Thyroid gland (tissue), 4 donors: ENCODE measurements at regions not wholly inside any gene's neighbourhood (a gene's known extent, or its start where the extent isn't known, plus 50 kb on each side); places are given as distances from the start of the nearest gene placed in this dataset.

Experiments
- DNase-seq, 2 donors: peaks; one replicate each; pipeline ENCODE4 v3.0.0-alpha.2; 2019
- H3K27ac ChIP-seq, 3 donors: fragments of 200-600 bp; sonication (generic); 1 replicate in 2 of 3; 2 replicates in 1 of 3; pipeline ENCODE4 v1.5.1; 2016 to 2019; ENCODE audit warnings: mild to moderate bottlenecking in 1 of 3, moderate library complexity in 1 of 3
- H3K27me3 ChIP-seq: fragments of 200-600 bp; sonication (generic); one replicate; pipeline ENCODE4 v1.5.1; 2019
- H3K36me3 ChIP-seq, 2 donors: fragments of 200-600 bp; sonication (generic); one replicate each; pipeline ENCODE4 v1.5.1; 2016 to 2019
- H3K4me1 ChIP-seq, 2 donors: fragments of 200-600 bp; sonication (generic); one replicate each; pipeline ENCODE4 v1.5.1; 2017 to 2019
- H3K4me3 ChIP-seq, 3 donors: fragments of 200-600 bp; sonication (generic); replicated peaks in 1 of 3; 1 replicate in 2 of 3; 2 replicates in 1 of 3; pipeline ENCODE4 v1.5.1; 2016; ENCODE audit warnings: mild to moderate bottlenecking in 1 of 3
- H3K9me3 ChIP-seq: fragments of 200-600 bp; sonication (generic); one replicate; pipeline ENCODE4 v1.5.1; 2017
- CTCF ChIP-seq, 6 experiments: fragments of 200-600 bp in 3 of 6; fragments of 450-650 bp in 3 of 6; sonication (generic) in 3 of 6; IDR thresholded peaks; one replicate each; pipeline ENCODE4 v1.5.1; 2016 to 2019; ENCODE audit warnings: antibody characterized with exemption in 6 of 6, mild to moderate bottlenecking in 2 of 6, inconsistent platforms in 1 of 6, moderate library complexity in 1 of 6
- POLR2A ChIP-seq, 2 donors: fragments of 450-650 bp; IDR thresholded peaks; one replicate each; pipeline ENCODE4 v1.6.1; 2017; ENCODE audit warnings: antibody characterized with exemption in 2 of 2, mild to moderate bottlenecking in 2 of 2, moderate library complexity in 1 of 2
- WGBS, 2 donors: methylation state at CpG; one replicate each; pipeline ENCODE4 v1.1.5; 2017; 5-methylcytosine and 5-hydroxymethylcytosine counted together
- intact Hi-C: fragments of 100-400 bp; cut with DNase I; formaldehyde crosslinking; loops from one replicate; pipeline ENCODE4 v1.15.1; 2023

- no peaks in the 10 kb centered on the region for H3K9me3 ChIP-seq
- TF ChIP-seq CTCF (IDR thresholded peaks at IDR 0.05) (no peak), POLR2A (IDR thresholded peaks at IDR 0.05) (no peak)
- no peak overlapping the region for H3K4me3 ChIP-seq
- 85 to 88% methylated on average over 8 of the region's 8 CpGs for WGBS, 2 donors
- H3K4me1 ChIP-seq = no peaks in the 10 kb centered on the region
- DNase-seq = no peak
- H3K27ac ChIP-seq = no peak overlapping the region
- H3K36me3 ChIP-seq = no peaks in the 10 kb centered on the region
- H3K27me3 ChIP-seq = no peaks in the 10 kb centered on the region
- intact Hi-C loops = no loop called here
These were observed 276.0 kb downstream of the ZNF516 start for GRCh38 chr18:76219023-76219422.

- Histone ChIP-seq H3K9me3 (no peaks in the 10 kb centered on the region), H3K27ac (no peak overlapping the region), H3K4me1 (no peaks in the 10 kb centered on the region), H3K36me3 (no peaks in the 10 kb centered on the region), H3K4me3 (no peak overlapping the region), H3K27me3 (no peaks in the 10 kb centered on the region)
- no peak for DNase-seq
- intact Hi-C loops = no loop called here
- 92 to 94% methylated on average over 1 of the region's 1 CpG for WGBS, 2 donors
- TF ChIP-seq POLR2A (IDR thresholded peaks at IDR 0.05) (no peak), CTCF (IDR thresholded peaks at IDR 0.05) (no peak)
These were observed 278.9 kb downstream of the ZNF516 start for GRCh38 chr18:76216096-76216495.

GRCh38 chr18:76213991-76214390 lies 281.1 kb downstream of the ZNF516 start:
- Histone ChIP-seq H3K36me3 (no peaks in the 10 kb centered on the region), H3K4me3 (no peak overlapping the region), H3K27ac (no peak overlapping the region), H3K4me1 (no peaks in the 10 kb centered on the region), H3K27me3 (no peaks in the 10 kb centered on the region), H3K9me3 (no peaks in the 10 kb centered on the region)
- TF ChIP-seq CTCF (IDR thresholded peaks at IDR 0.05) = no peak
- TF ChIP-seq POLR2A (IDR thresholded peaks at IDR 0.05) = no peak
- intact Hi-C loops = no loop called here
- DNase-seq = no peak
- WGBS, 2 donors = 89 to 90% methylated on average over 3 of the region's 3 CpGs

GRCh38 chr18:76212960-76213359 lies 282.1 kb downstream of the ZNF516 start:
- no peaks in the 10 kb centered on the region for H3K27me3 ChIP-seq
- H3K36me3 ChIP-seq = no peaks in the 10 kb centered on the region
- H3K9me3 ChIP-seq = no peaks in the 10 kb centered on the region
- no peak overlapping the region for H3K4me3 ChIP-seq
- H3K27ac ChIP-seq = no peak overlapping the region
- 42 to 51% methylated on average over 7 of the region's 7 CpGs for WGBS, 2 donors
- intact Hi-C loops = no loop called here
- TF ChIP-seq POLR2A (IDR thresholded peaks at IDR 0.05) = no peak
- TF ChIP-seq CTCF (IDR thresholded peaks at IDR 0.05) = no peak
- DNase-seq = no peak
- H3K4me1 ChIP-seq = no peaks in the 10 kb centered on the region

GRCh38 chr18:76209597-76209996 lies 285.4 kb downstream of the ZNF516 start:
- intact Hi-C loops = no loop called here
- H3K27ac ChIP-seq = no peak overlapping the region
- no peak for TF ChIP-seq CTCF (IDR thresholded peaks at IDR 0.05)
- no peak for TF ChIP-seq POLR2A (IDR thresholded peaks at IDR 0.05)
- no peak for DNase-seq
- no peaks in the 10 kb centered on the region for H3K4me1 ChIP-seq
- H3K4me3 ChIP-seq = no peak overlapping the region
- no peaks in the 10 kb centered on the region for H3K9me3 ChIP-seq
- H3K36me3 ChIP-seq = no peaks in the 10 kb centered on the region
- no peaks in the 10 kb centered on the region for H3K27me3 ChIP-seq
- 83 to 90% methylated on average over 7 of the region's 7 CpGs for WGBS, 2 donors
